HG03432 (cell line): ENCODE measurements at regions not wholly inside any gene's neighbourhood (a gene's known extent, or its start where the extent isn't known, plus 50 kb on each side); places are given as distances from the start of the nearest gene placed in this dataset.
"Not testable (repeated sequence)": the region's sequence is repeated elsewhere in the genome, so short reads cannot be mapped to it uniquely, and the experiment has no call there.

Experiments used
- ATAC-seq: cut with Tn5 transposase; IDR thresholded peaks from one replicate; pipeline ENCODE4 v1.9.1; 2021; ENCODE audit warnings: mild to moderate bottlenecking, moderate library complexity; ENCODE audit not compliant: unreplicated experiment

- no peak for ATAC-seq
These were observed 75.8 kb upstream of the KCNAB1 start for GRCh38 chr3:156044634-156044975.

- ATAC-seq = not testable (repeated sequence)
These were observed 71.9 kb upstream of the KCNAB1 start for GRCh38 chr3:156048483-156048882.

GRCh38 chr3:156050918-156051317 lies 69.5 kb upstream of the KCNAB1 start:
- no peak for ATAC-seq

- no peak for ATAC-seq
These were observed 68.7 kb upstream of the KCNAB1 start for GRCh38 chr3:156051651-156052050.

- ATAC-seq = no peak
These were observed 68.3 kb upstream of the KCNAB1 start for GRCh38 chr3:156052115-156052514.

GRCh38 chr3:156059950-156060501 lies 60.4 kb upstream of the KCNAB1 start:
- ATAC-seq = no peak

DNA sequence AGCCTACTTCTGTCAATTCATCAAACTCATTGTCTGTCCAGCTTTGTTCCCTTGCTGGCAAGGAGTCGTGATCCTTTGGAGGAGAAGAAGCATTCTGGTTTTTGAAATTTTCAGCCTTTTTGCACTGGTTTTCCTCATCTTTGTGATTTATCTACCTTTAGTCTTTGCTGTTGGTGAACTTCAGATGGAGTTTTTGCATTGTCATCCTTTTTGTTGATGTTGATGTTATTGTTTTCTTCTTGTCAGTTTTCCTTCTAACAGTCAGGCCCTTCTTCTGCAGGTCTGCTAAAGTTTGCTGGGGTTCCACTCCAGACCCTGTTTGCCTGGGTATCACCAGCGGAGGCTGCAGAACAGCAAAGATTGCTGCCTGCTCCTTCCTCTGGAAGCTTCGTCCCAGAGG lies 52.2 kb upstream of the KCNAB1 start:
- ATAC-seq = not testable (repeated sequence)

GRCh38 chr3:156070028-156070427 lies 50.4 kb upstream of the KCNAB1 start:
- ATAC-seq = no peak
